NCI-H748 treated with DMSO at 0.1 percent for 48 hours (cell line): ENCODE measurements at regions not wholly inside any gene's neighbourhood (a gene's known extent, or its start where the extent isn't known, plus 50 kb on each side); places are given as distances from the start of the nearest gene placed in this dataset.
A peak's percentile ranks its signal among the peaks of the same experiment; 100 is the strongest.

Experiments used
- DNase-seq: peaks from one replicate; lab custom pipeline; 2025; lab: John Stamatoyannopoulos, UW

GRCh38 chr2:173589604-173590275, 235.1 kb downstream of the CDCA7 start:
- DNase-seq = peak; percentile 44

GRCh38 chr2:173590276-173590861, 235.7 kb downstream of the CDCA7 start:
- peak; percentile 97 for DNase-seq

- DNase-seq = no peak
Observed at GRCh38 chr2:173593109-173593508, 238.4 kb downstream of the CDCA7 start.

GRCh38 chr2:173596244-173596643, 241.6 kb downstream of the CDCA7 start:
- DNase-seq = no peak

- no peak for DNase-seq
Observed at GRCh38 chr2:173598525-173598924, 243.9 kb downstream of the CDCA7 start.

GRCh38 chr2:173599821-173600359, 245.2 kb downstream of the CDCA7 start:
- no peak for DNase-seq

- DNase-seq = no peak
Observed at GRCh38 chr2:173602153-173602795, 247.6 kb downstream of the CDCA7 start.

- DNase-seq = no peak
Observed at GRCh38 chr2:173605994-173606393, 251.3 kb downstream of the CDCA7 start.

GRCh38 chr2:173606619-173607248, 252.1 kb downstream of the CDCA7 start:
- DNase-seq = no peak

GRCh38 chr2:173607606-173608311, 253.1 kb downstream of the CDCA7 start:
- peak; percentile 21 for DNase-seq

GRCh38 chr2:173611121-173611520, 256.4 kb downstream of the CDCA7 start:
- DNase-seq = no peak

GRCh38 chr2:173612354-173612753, 257.7 kb downstream of the CDCA7 start:
- no peak for DNase-seq

GRCh38 chr2:173613386-173613785, 258.7 kb downstream of the CDCA7 start:
- DNase-seq = no peak

- no peak for DNase-seq
Observed at GRCh38 chr2:173614265-173614930, 259.7 kb downstream of the CDCA7 start.

GRCh38 chr2:173623438-173624319, 269.0 kb downstream of the CDCA7 start:
- DNase-seq = no peak

- no peak for DNase-seq
Observed at GRCh38 chr2:173625315-173625714, 270.6 kb downstream of the CDCA7 start.

- DNase-seq = no peak
Observed at GRCh38 chr2:173629076-173629475, 274.4 kb downstream of the CDCA7 start.

GRCh38 chr2:173630425-173631126, 275.9 kb downstream of the CDCA7 start:
- no peak for DNase-seq

- no peak for DNase-seq
Observed at GRCh38 chr2:173631127-173631460, 276.4 kb downstream of the CDCA7 start.

- DNase-seq = no peak
Observed at GRCh38 chr2:173644146-173644545, 289.5 kb downstream of the CDCA7 start.
